C4-2B (cell line): ENCODE measurements at regions not wholly inside any gene's neighbourhood (a gene's known extent, or its start where the extent isn't known, plus 50 kb on each side); places are given as distances from the start of the nearest gene placed in this dataset.

Experiments
- CTCF ChIP-seq: fragments of 450-650 bp; conservative IDR thresholded peaks from 2 replicates; pipeline ENCODE4 v1.5.1; 2017; ENCODE audit warnings: mild to moderate bottlenecking
- ZFX ChIP-seq: fragments of 450-650 bp; IDR thresholded peaks from 2 replicates; pipeline ENCODE4 v1.6.1; 2017

- TF ChIP-seq CTCF (no peak), ZFX (no peak)
These were observed 443.0 kb upstream of the RGPD4 start for GRCh38 chr2:107383691-107384090.
